A549 (cell line): ENCODE measurements at regions not wholly inside any gene's neighbourhood (a gene's known extent, or its start where the extent isn't known, plus 50 kb on each side); places are given as distances from the start of the nearest gene placed in this dataset.
A peak's percentile ranks its signal among the peaks of the same experiment; 100 is the strongest.
"Not testable (repeated sequence)": the region's sequence is repeated elsewhere in the genome, so short reads cannot be mapped to it uniquely, and the experiment has no call there.

Experiments
- ATAC-seq, 2 experiments: fragments of 200-7000 bp in 1 of 2; fragments of >200 bp in 1 of 2; cut with Nextera tagmentation in 1 of 2; cut with Tn5 transposase in 1 of 2; 3 replicates each; pipeline versions ENCODE4 v1.8.0 to v1.9.1; 2018 to 2020; ENCODE audit warnings: mild to moderate bottlenecking in 1 of 2, moderate library complexity in 1 of 2
- CTCF ChIA-PET: fragments of 300-600 bp; sonication (Branson Sonifier 250); formaldehyde crosslinking; extraction: SDS; loops from one replicate; lab custom pipeline; 2021; ENCODE audit warnings: antibody characterized with exemption, inconsistent platforms; lab: Yijun Ruan, JAX
- POLR2A ChIA-PET: fragments of 350-600 bp; formaldehyde crosslinking; extraction: SDS; loops from one replicate; lab custom pipeline; 2021; ENCODE audit warnings: antibody characterized with exemption, inconsistent platforms; lab: Yijun Ruan, JAX
- DNase-seq, 2 experiments: peaks; one replicate each; pipeline versions ENCODE4 v3.0.0 to v3.0.0-alpha.2; 2011 to 2016; ENCODE audit warnings: low read depth in 1 of 2, low spot score in 1 of 2
- FAIRE-seq: peaks from 2 replicates; lab custom pipeline; 2011; peaks lifted over from hg19 to GRCh38; lab: Jason Lieb, UNC
- H3K27ac ChIP-seq, 2 experiments: fragments of >200 bp; sonication (Bioruptor Twin); formaldehyde crosslinking; 3 replicates each; pipeline ENCODE4 v1.5.1; 2016 to 2017
- H3K4me1 ChIP-seq: fragments of >200 bp; sonication (Bioruptor Twin); formaldehyde crosslinking; 3 replicates; pipeline ENCODE4 v1.6.1; 2016
- H3K4me2 ChIP-seq: fragments of >200 bp; sonication (Bioruptor Twin); formaldehyde crosslinking; 3 replicates; pipeline ENCODE4 v1.6.1; 2016
- H3K4me3 ChIP-seq: fragments of >200 bp; sonication (Bioruptor Twin); formaldehyde crosslinking; 3 replicates; pipeline ENCODE4 v1.5.1; 2016
- H3K9me3 ChIP-seq: fragments of >200 bp; sonication (Bioruptor Twin); formaldehyde crosslinking; 3 replicates; pipeline ENCODE4 v1.6.1; 2016
- CEBPB ChIP-seq, 2 experiments: fragments of >200 bp in 1 of 2; sonication (Bioruptor Twin) in 1 of 2; formaldehyde crosslinking in 1 of 2; IDR thresholded peaks; 2 replicates each; pipeline ENCODE4 v1.6.1; 2012 to 2016
- FOSB ChIP-seq: fragments of 250-450 bp; sonication (Bioruptor Pico); IDR thresholded peaks from 2 replicates; pipeline ENCODE4 v1.5.0; 2020; ENCODE audit warnings: mild to moderate bottlenecking, moderate library complexity
- FOSL2 ChIP-seq, 2 experiments: fragments of 450-650 bp in 1 of 2; fragments of >200 bp in 1 of 2; sonication (Bioruptor Twin) in 1 of 2; formaldehyde crosslinking; IDR thresholded peaks; 2 replicates each; pipeline versions ENCODE4 v1.5.0 to v1.6.1; 2016 to 2020; ENCODE audit warnings: mild to moderate bottlenecking in 1 of 2, moderate library complexity in 1 of 2
- FOXS1 ChIP-seq: fragments of 250-450 bp; sonication (Bioruptor Pico); IDR thresholded peaks from 2 replicates; pipeline ENCODE4 v1.5.0; 2020; ENCODE audit warnings: mild to moderate bottlenecking, moderate library complexity
- HOXB13 ChIP-seq: fragments of 250-450 bp; sonication (Bioruptor Pico); IDR thresholded peaks from 2 replicates; pipeline ENCODE4 v1.5.0; 2020; ENCODE audit warnings: low read depth, mild to moderate bottlenecking, moderate library complexity
- HOXB5 ChIP-seq: fragments of 250-450 bp; sonication (Bioruptor Pico); IDR thresholded peaks from 2 replicates; pipeline ENCODE4 v1.5.0; 2020; ENCODE audit warnings: mild to moderate bottlenecking, moderate library complexity
- JUN ChIP-seq, 2 experiments: fragments of >200 bp; sonication (Bioruptor Twin); formaldehyde crosslinking; IDR thresholded peaks; 2 replicates in 1 of 2; 3 replicates in 1 of 2; pipeline ENCODE4 v1.6.1; 2016 to 2017
- JUNB ChIP-seq: fragments of >200 bp; sonication (Bioruptor Twin); formaldehyde crosslinking; IDR thresholded peaks from 2 replicates; pipeline ENCODE4 v1.6.1; 2016
- KDM5A ChIP-seq: fragments of 200-600 bp; sonication (generic); IDR thresholded peaks from 2 replicates; pipeline ENCODE4 v1.6.1; 2016; ENCODE audit warnings: antibody characterized with exemption, mild to moderate bottlenecking
- MAFK ChIP-seq: fragments of 450-650 bp; IDR thresholded peaks from 2 replicates; pipeline ENCODE4 v1.6.1; 2014; ENCODE audit not compliant: partially characterized antibody
- MAZ ChIP-seq: fragments of 150-350 bp; IDR thresholded peaks from 2 replicates; pipeline ENCODE4 v1.6.1; 2014; ENCODE audit warnings: antibody characterized with exemption, low read depth, low read length, borderline replicate concordance
- MYC ChIP-seq: IDR thresholded peaks from 2 replicates; pipeline ENCODE4 v1.6.1; 2012; ENCODE audit warnings: mild to moderate bottlenecking, inconsistent platforms, low read length, improper control_type of control experiment, borderline replicate concordance
- NPAS2 ChIP-seq: fragments of 250-450 bp; sonication (Bioruptor Pico); IDR thresholded peaks from 2 replicates; pipeline ENCODE4 v1.8.0; 2022; ENCODE audit warnings: mild to moderate bottlenecking, moderate library complexity, borderline replicate concordance
- NR3C1 ChIP-seq: fragments of >200 bp; sonication (Bioruptor Twin); formaldehyde crosslinking; IDR thresholded peaks from 3 replicates; pipeline ENCODE4 v1.6.1; 2017
- RARB ChIP-seq: fragments of 250-450 bp; sonication (Bioruptor Pico); IDR thresholded peaks from 2 replicates; pipeline ENCODE4 v1.8.0; 2021; ENCODE audit warnings: mild to moderate bottlenecking, moderate library complexity
- RNF2 ChIP-seq: fragments of 200-600 bp; sonication (generic); IDR thresholded peaks from 2 replicates; pipeline ENCODE4 v1.6.1; 2016; ENCODE audit warnings: low read depth, mild to moderate bottlenecking, antibody characterized with exemption, moderate library complexity, borderline replicate concordance
- ZSCAN20 ChIP-seq: fragments of 250-450 bp; sonication (Bioruptor Pico); IDR thresholded peaks from 2 replicates; pipeline ENCODE4 v1.8.0; 2022; ENCODE audit warnings: mild to moderate bottlenecking, moderate library complexity
- WGBS: methylation state at CpG from one replicate; pipeline ENCODE4 v1.1.6; 2017; ENCODE audit errors: missing lambda C conversion rate; 5-methylcytosine and 5-hydroxymethylcytosine counted together
- TF ChIP-seq, protein P1 (sequence below): fragments of 150-350 bp; IDR thresholded peaks from 2 replicates; pipeline ENCODE4 v1.6.1; 2014; ENCODE audit warnings: low read depth, mild to moderate bottlenecking, low read length
- TF ChIP-seq, protein P2 (sequence below): fragments of >200 bp; sonication (Bioruptor Twin); formaldehyde crosslinking; IDR thresholded peaks from 3 replicates; pipeline ENCODE4 v1.6.1; 2016
- TF ChIP-seq, protein P3 (sequence below): fragments of >200 bp; sonication (Bioruptor Twin); formaldehyde crosslinking; IDR thresholded peaks from 2 replicates; pipeline ENCODE4 v1.6.1; 2016
- TF ChIP-seq, protein P4 (sequence below): IDR thresholded peaks from 2 replicates; pipeline ENCODE4 v1.6.1; 2012; ENCODE audit warnings: low read depth, borderline replicate concordance
- TF ChIP-seq, protein P5 (sequence below): fragments of 250-450 bp; sonication (Bioruptor Pico); IDR thresholded peaks from 2 replicates; pipeline ENCODE4 v1.5.0; 2021; ENCODE audit warnings: mild to moderate bottlenecking, moderate library complexity, borderline replicate concordance
- TF ChIP-seq, protein P6 (sequence below): IDR thresholded peaks from 2 replicates; pipeline ENCODE4 v1.6.1; 2012

DNA sequence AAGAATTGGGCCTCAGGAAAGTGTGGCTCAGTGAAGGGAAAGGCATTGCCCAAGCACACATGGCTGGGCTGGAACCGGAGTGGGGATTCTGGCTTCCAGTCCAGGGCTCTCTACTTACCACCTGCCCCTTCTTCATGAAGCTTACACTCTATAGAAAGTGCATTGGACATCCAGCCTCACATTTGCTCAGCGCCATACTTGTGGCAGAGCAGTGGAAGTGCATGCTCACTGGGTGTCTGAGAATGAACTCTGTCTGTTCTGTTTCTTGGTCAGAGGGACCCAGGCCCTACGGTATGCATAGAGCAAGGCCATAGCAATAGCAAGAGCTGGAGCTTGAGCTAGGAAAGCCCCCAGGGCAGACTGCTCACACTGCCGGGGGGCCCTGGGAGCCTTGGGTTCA lies 1253.5 kb downstream of the TYW1 start:
- H3K4me2 ChIP-seq, result no peak overlapping the region
- TF ChIP-seq MAFK (no peak), RARB (CRISPR knock-in tag) (no peak), FOSB (CRISPR knock-in tag) (no peak), HOXB13 (CRISPR knock-in tag) (no peak), RNF2 (no peak), MAZ (no peak)
- TF ChIP-seq, protein P1, sequence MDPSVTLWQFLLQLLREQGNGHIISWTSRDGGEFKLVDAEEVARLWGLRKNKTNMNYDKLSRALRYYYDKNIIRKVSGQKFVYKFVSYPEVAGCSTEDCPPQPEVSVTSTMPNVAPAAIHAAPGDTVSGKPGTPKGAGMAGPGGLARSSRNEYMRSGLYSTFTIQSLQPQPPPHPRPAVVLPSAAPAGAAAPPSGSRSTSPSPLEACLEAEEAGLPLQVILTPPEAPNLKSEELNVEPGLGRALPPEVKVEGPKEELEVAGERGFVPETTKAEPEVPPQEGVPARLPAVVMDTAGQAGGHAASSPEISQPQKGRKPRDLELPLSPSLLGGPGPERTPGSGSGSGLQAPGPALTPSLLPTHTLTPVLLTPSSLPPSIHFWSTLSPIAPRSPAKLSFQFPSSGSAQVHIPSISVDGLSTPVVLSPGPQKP, result no peak
- TF ChIP-seq, all 56 proteins: peak for 0
- CTCF ChIA-PET, result interaction anchor here (0.7 kb wide), 1 partner anchor 53 kb away, joined by 3 read pairs; no protein-coding TSS in a partner anchor
- POLR2A ChIA-PET, result no interaction called here
- Histone ChIP-seq H3K27ac (no peak overlapping the region), H3K4me1 (no peaks in the 10 kb centered on the region), H3K4me3 (no peak overlapping the region), H3K9me3 (no peaks in the 10 kb centered on the region; the same call in 2 of the 3 replicates)
- 36% methylated on average over 4 of the region's 4 CpGs for WGBS
- DNase-seq, result no peak
- FAIRE-seq, result no peak
- ATAC-seq, result peak; percentile 68 to 76

DNA sequence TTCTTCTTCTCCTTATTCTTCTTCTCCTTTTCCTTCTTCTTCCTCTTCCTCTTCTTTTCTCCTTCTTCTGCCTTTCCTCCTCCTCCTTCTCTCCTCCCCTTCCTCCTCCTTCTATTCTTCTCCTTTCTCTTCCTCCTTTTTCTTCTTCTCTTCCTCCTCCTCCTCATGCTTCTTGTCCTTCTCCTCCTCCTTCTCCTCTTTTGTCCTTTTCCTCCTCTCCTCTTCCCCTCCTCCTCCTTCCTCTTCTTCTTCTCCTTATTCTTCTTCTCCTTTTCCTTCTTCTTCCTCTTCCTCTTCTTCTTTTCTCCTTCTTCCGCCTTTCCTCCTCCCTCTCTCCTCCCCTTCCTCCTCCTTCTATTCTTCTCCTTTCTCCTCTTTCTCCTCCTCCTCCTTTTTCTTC lies 1258.2 kb downstream of the TYW1 start:
- H3K27ac ChIP-seq, POLR2A ChIA-PET, H3K4me3 ChIP-seq, H3K4me1 ChIP-seq, H3K4me2 ChIP-seq, H3K9me3 ChIP-seq, FAIRE-seq, ATAC-seq, CTCF ChIA-PET, DNase-seq: not testable (repeated sequence)
- 11% methylated on average over 1 of the region's 1 CpG for WGBS

DNA sequence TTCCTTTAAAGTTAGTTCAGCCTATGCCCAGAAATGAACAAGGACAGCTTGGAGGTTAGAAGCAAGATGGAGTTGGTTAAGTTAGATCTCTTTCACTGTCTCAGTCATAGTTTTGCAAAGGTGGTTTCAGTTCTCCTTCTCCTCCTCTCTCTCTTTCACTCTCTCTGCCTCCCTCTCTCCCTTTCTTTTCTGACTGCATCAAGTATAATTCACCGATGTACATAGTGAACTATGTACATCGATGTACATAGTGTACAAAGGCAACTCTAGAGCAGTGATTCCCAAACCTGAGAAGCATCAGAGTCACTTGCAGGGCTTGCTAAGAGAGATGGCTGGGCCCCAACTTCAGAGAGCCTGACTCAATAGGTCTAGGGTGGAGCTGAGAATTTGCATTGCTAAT lies 1259.7 kb downstream of the TYW1 start:
- TF ChIP-seq CEBPB (IDR thresholded peaks at IDR 0.05) (no peak), JUN (IDR thresholded peaks at IDR 0.05) (no peak), NR3C1 (no peak), JUNB (no peak), NPAS2 (CRISPR knock-in tag) (no peak), MAFK (no peak), MAZ (no peak), ZSCAN20 (no peak), FOXS1 (CRISPR knock-in tag) (no peak), MYC (no peak), RNF2 (no peak), KDM5A (no peak), FOSL2 (IDR thresholded peaks at IDR 0.05) (no peak), FOSL2 (CRISPR knock-in tag; IDR thresholded peaks at IDR 0.05) (no peak), HOXB5 (no peak)
- TF ChIP-seq, protein P2, sequence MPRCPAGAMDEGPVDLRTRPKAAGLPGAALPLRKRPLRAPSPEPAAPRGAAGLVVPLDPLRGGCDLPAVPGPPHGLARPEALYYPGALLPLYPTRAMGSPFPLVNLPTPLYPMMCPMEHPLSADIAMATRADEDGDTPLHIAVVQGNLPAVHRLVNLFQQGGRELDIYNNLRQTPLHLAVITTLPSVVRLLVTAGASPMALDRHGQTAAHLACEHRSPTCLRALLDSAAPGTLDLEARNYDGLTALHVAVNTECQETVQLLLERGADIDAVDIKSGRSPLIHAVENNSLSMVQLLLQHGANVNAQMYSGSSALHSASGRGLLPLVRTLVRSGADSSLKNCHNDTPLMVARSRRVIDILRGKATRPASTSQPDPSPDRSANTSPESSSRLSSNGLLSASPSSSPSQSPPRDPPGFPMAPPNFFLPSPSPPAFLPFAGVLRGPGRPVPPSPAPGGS, result no peak
- TF ChIP-seq, protein P3, sequence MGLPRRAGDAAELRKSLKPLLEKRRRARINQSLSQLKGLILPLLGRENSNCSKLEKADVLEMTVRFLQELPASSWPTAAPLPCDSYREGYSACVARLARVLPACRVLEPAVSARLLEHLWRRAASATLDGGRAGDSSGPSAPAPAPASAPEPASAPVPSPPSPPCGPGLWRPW, result no peak
- TF ChIP-seq, protein P4, sequence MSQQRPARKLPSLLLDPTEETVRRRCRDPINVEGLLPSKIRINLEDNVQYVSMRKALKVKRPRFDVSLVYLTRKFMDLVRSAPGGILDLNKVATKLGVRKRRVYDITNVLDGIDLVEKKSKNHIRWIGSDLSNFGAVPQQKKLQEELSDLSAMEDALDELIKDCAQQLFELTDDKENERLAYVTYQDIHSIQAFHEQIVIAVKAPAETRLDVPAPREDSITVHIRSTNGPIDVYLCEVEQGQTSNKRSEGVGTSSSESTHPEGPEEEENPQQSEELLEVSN, result no peak
- TF ChIP-seq, protein P5, sequence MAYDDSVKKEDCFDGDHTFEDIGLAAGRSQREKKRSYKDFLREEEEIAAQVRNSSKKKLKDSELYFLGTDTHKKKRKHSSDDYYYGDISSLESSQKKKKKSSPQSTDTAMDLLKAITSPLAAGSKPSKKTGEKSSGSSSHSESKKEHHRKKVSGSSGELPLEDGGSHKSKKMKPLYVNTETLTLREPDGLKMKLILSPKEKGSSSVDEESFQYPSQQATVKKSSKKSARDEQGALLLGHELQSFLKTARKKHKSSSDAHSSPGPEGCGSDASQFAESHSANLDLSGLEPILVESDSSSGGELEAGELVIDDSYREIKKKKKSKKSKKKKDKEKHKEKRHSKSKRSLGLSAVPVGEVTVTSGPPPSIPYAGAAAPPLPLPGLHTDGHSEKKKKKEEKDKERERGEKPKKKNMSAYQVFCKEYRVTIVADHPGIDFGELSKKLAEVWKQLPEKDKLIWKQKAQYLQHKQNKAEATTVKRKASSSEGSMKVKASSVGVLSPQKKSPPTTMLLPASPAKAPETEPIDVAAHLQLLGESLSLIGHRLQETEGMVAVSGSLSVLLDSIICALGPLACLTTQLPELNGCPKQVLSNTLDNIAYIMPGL (CRISPR knock-in tag), result no peak
- TF ChIP-seq, protein P1, result no peak
- TF ChIP-seq, protein P6, sequence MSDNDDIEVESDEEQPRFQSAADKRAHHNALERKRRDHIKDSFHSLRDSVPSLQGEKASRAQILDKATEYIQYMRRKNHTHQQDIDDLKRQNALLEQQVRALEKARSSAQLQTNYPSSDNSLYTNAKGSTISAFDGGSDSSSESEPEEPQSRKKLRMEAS, result no peak
- ChIA-PET CTCF (no interaction called here), POLR2A (no interaction called here)
- no peaks in the 10 kb centered on the region for H3K4me1 ChIP-seq
- no peak overlapping the region for H3K27ac ChIP-seq
- 0 out of 6 replicates have a peak, but pooled peaks of 1 of the 2 experiments have one; percentile 34 for ATAC-seq
- H3K4me3 ChIP-seq, result no peak overlapping the region
- 5% methylated on average over 2 of the region's 2 CpGs for WGBS
- peaks cover 7% of the 10 kb centered on the region for H3K9me3 ChIP-seq
- FAIRE-seq, result no peak
- no peak overlapping the region for H3K4me2 ChIP-seq
- DNase-seq, result no peak
